ENCODE measurements at regions not wholly inside any gene's neighbourhood (a gene's known extent, or its start where the extent isn't known, plus 50 kb on each side); places are given as distances from the start of the nearest gene placed in this dataset.

GRCh38 chr20:60676011-60676410 lies 576.0 kb upstream of the CDH4 start (continued):
- TF ChIP-seq ZNF692 (tag by site-specific recombination; IDR thresholded peaks at IDR 0.05) = no peak

GRCh38 chr20:60677819-60678218 lies 574.2 kb upstream of the CDH4 start:
- CTCF ChIA-PET = no interaction called here
- Histone ChIP-seq H3K4me1 (ENCODE audit: control insufficient read depth, insufficient read depth, low read length) (no peaks in the 10 kb centered on the region), H3K9me3 (ENCODE audit: control insufficient read depth, insufficient read depth, low read depth, low read length) (no peaks in the 10 kb centered on the region), H3K4me3 (ENCODE audit: low read depth, low read length) (no peak overlapping the region), H3K36me3 (ENCODE audit: control insufficient read depth in 2 of 2, insufficient read depth in 1 of 2, low read length in 2 of 2) (no peaks in the 10 kb centered on the region), H3K27ac (ENCODE audit: extremely low read depth, low read depth, low read length) (no peak overlapping the region)
- TF ChIP-seq ZNF433 (tag by site-specific recombination; IDR thresholded peaks at IDR 0.05; ENCODE audit: low read depth) = no peak
- no peak for TF ChIP-seq FEZF1 (tag by site-specific recombination; IDR thresholded peaks at IDR 0.05)
- no peak for TF ChIP-seq ZNF600 (tag by site-specific recombination; IDR thresholded peaks at IDR 0.05)
- no peak for TF ChIP-seq ZNF426 (tag by site-specific recombination; IDR thresholded peaks at IDR 0.05)
- no peak for TF ChIP-seq KLF1 (tag by site-specific recombination; IDR thresholded peaks at IDR 0.05)
- TF ChIP-seq ZNF558 (tag by site-specific recombination; IDR thresholded peaks at IDR 0.05) = no peak
- TF ChIP-seq ZNF112 (tag by site-specific recombination; IDR thresholded peaks at IDR 0.05) = no peak
- TF ChIP-seq KLF16 (tag by site-specific recombination; IDR thresholded peaks at IDR 0.05) = no peak
- TF ChIP-seq ZNF214 (tag by site-specific recombination; IDR thresholded peaks at IDR 0.05; ENCODE audit: borderline replicate concordance) = no peak
- no peak for TF ChIP-seq SP7 (tag by site-specific recombination; IDR thresholded peaks at IDR 0.05)
- TF ChIP-seq ZNF37A (tag by site-specific recombination; IDR thresholded peaks at IDR 0.05) = no peak
- no peak for TF ChIP-seq ZNF513 (tag by site-specific recombination; IDR thresholded peaks at IDR 0.05)
- no peak for TF ChIP-seq ZNF248 (tag by site-specific recombination; IDR thresholded peaks at IDR 0.05)
- TF ChIP-seq PRDM10 (tag by site-specific recombination; IDR thresholded peaks at IDR 0.05) = no peak
- POLR2A ChIA-PET = no interaction called here

- no peaks in the 10 kb centered on the region for H3K9me3 ChIP-seq (ENCODE audit: control insufficient read depth, insufficient read depth, low read depth, low read length)
- H3K36me3 ChIP-seq (ENCODE audit: control insufficient read depth in 2 of 2, insufficient read depth in 1 of 2, low read length in 2 of 2) = no peaks in the 10 kb centered on the region
- H3K4me3 ChIP-seq (ENCODE audit: low read depth, low read length) = no peak overlapping the region
- ChIA-PET CTCF (interaction anchor here (0.9 kb wide), 1 partner anchor 32 kb away, joined by 3 read pairs; no protein-coding TSS in a partner anchor), POLR2A (no interaction called here)
- H3K4me1 ChIP-seq (ENCODE audit: control insufficient read depth, insufficient read depth, low read length) = no peaks in the 10 kb centered on the region
- H3K27ac ChIP-seq (ENCODE audit: extremely low read depth, low read depth, low read length) = no peak overlapping the region
- no peak for TF ChIP-seq ZNF510 (tag by site-specific recombination; IDR thresholded peaks at IDR 0.05; ENCODE audit: insufficient replicate concordance)
- TF ChIP-seq ZNF830 (tag by site-specific recombination; IDR thresholded peaks at IDR 0.05; ENCODE audit: low read depth) = no peak
- TF ChIP-seq ZSCAN4 (tag by site-specific recombination; IDR thresholded peaks at IDR 0.05) = no peak
- TF ChIP-seq ZNF585B (tag by site-specific recombination; IDR thresholded peaks at IDR 0.05) = no peak
- no peak for TF ChIP-seq ZNF518A (tag by site-specific recombination; conservative IDR thresholded peaks at IDR 0.05; ENCODE audit: low read depth)
- TF ChIP-seq ZNF302 (tag by site-specific recombination; IDR thresholded peaks at IDR 0.05; ENCODE audit: low read depth) = no peak
- TF ChIP-seq ZNF596 (tag by site-specific recombination; IDR thresholded peaks at IDR 0.05) = no peak
Measured at GRCh38 chr20:60680554-60680953, 571.5 kb upstream of the CDH4 start.

All from HEK293 (cell line).